ENCODE measurements at regions not wholly inside any gene's neighbourhood (a gene's known extent, or its start where the extent isn't known, plus 50 kb on each side); places are given as distances from the start of the nearest gene placed in this dataset.

GRCh38 chr13:74633734-74634133 is 499.5 kb upstream of the KLF12 start:
- Mint-ChIP-seq H3K4me1 (no peaks in the 10 kb centered on the region), H3K4me3 (no peak overlapping the region), H3K27me3 (ENCODE audit: low read depth in 2 of 2) (peaks cover 7 to 11% of the 10 kb centered on the region in 2 donors), H3K27ac (no peak overlapping the region), H3K9me3 (no peaks in the 10 kb centered on the region), H3K36me3 (no peaks in the 10 kb centered on the region)
- no peak overlapping the region for H3K27ac ChIP-seq (ENCODE audit: low read length)
- TF ChIP-seq CTCF (IDR thresholded peaks at IDR 0.05) = no peak
- ATAC-seq (no peak), DNase-seq (no peak)
- no peaks in the 10 kb centered on the region for H3K36me3 ChIP-seq (ENCODE audit: control insufficient read depth, insufficient read depth, low read length)
- intact Hi-C loops (cut with micrococcal nuclease) = no loop called here
- H3K4me3 ChIP-seq (ENCODE audit: low read length) = no peak overlapping the region
- H3K27me3 ChIP-seq (ENCODE audit: control insufficient read depth, insufficient read depth, low read length) = no peaks in the 10 kb centered on the region
- H3K4me1 ChIP-seq (ENCODE audit: control insufficient read depth, insufficient read depth, low read length) = no peaks in the 10 kb centered on the region
- WGBS (ENCODE audit: insufficient coverage) = 90% methylated on average over 1 of the region's 2 CpGs
- no peaks in the 10 kb centered on the region for H3K9me3 ChIP-seq (ENCODE audit: control insufficient read depth, insufficient read depth, low read length)

GRCh38 chr13:74629985-74630384 is 495.8 kb upstream of the KLF12 start:
- TF ChIP-seq CTCF (IDR thresholded peaks at IDR 0.05) = no peak
- Mint-ChIP-seq H3K27me3 (ENCODE audit: low read depth in 2 of 2) (peaks cover 9 to 21% of the 10 kb centered on the region in 2 donors), H3K4me1 (no peaks in the 10 kb centered on the region), H3K36me3 (no peaks in the 10 kb centered on the region), H3K9me3 (no peaks in the 10 kb centered on the region), H3K27ac (no peak overlapping the region), H3K4me3 (no peak overlapping the region)
- no peaks in the 10 kb centered on the region for H3K4me1 ChIP-seq (ENCODE audit: control insufficient read depth, insufficient read depth, low read length)
- no peaks in the 10 kb centered on the region for H3K36me3 ChIP-seq (ENCODE audit: control insufficient read depth, insufficient read depth, low read length)
- 90% methylated on average over 3 of the region's 3 CpGs for WGBS (ENCODE audit: insufficient coverage)
- DNase-seq (no peak), ATAC-seq (no peak)
- intact Hi-C loops (cut with micrococcal nuclease) = no loop called here
- no peaks in the 10 kb centered on the region for H3K27me3 ChIP-seq (ENCODE audit: control insufficient read depth, insufficient read depth, low read length)
- no peak overlapping the region for H3K27ac ChIP-seq (ENCODE audit: low read length)
- H3K4me3 ChIP-seq (ENCODE audit: low read length) = no peak overlapping the region
- no peaks in the 10 kb centered on the region for H3K9me3 ChIP-seq (ENCODE audit: control insufficient read depth, insufficient read depth, low read length)

GRCh38 chr13:74625541-74625940 is 491.3 kb upstream of the KLF12 start:
- H3K27ac Mint-ChIP-seq = no peak overlapping the region
- intact Hi-C loops (cut with micrococcal nuclease) = no loop called here
- DNase-seq (no peak), ATAC-seq (no peak)
- no peaks in the 10 kb centered on the region for H3K4me1 ChIP-seq (ENCODE audit: control insufficient read depth, insufficient read depth, low read length)
- WGBS (ENCODE audit: insufficient coverage) = no CpG with 5 or more reads among the region's 1 CpG
- no peaks in the 10 kb centered on the region for H3K27me3 ChIP-seq (ENCODE audit: control insufficient read depth, insufficient read depth, low read length)
- H3K27ac ChIP-seq (ENCODE audit: low read length) = no peak overlapping the region
- H3K4me1 Mint-ChIP-seq = no peaks in the 10 kb centered on the region
- no peaks in the 10 kb centered on the region for H3K9me3 ChIP-seq (ENCODE audit: control insufficient read depth, insufficient read depth, low read length)
- H3K4me3 ChIP-seq (ENCODE audit: low read length) = no peak overlapping the region
- H3K27me3 Mint-ChIP-seq (ENCODE audit: low read depth in 2 of 2) = peaks cover 11 to 17% of the 10 kb centered on the region in 2 donors
- H3K4me3 Mint-ChIP-seq = no peak overlapping the region
- H3K36me3 ChIP-seq (ENCODE audit: control insufficient read depth, insufficient read depth, low read length) = no peaks in the 10 kb centered on the region
- H3K36me3 Mint-ChIP-seq = no peaks in the 10 kb centered on the region
- no peaks in the 10 kb centered on the region for H3K9me3 Mint-ChIP-seq
- no peak for TF ChIP-seq CTCF (IDR thresholded peaks at IDR 0.05)

- no peak for TF ChIP-seq CTCF (IDR thresholded peaks at IDR 0.05)
- no peaks in the 10 kb centered on the region for H3K4me1 Mint-ChIP-seq
- Histone ChIP-seq H3K27ac (ENCODE audit: low read length) (no peak overlapping the region), H3K27me3 (ENCODE audit: control insufficient read depth, insufficient read depth, low read length) (no peaks in the 10 kb centered on the region), H3K36me3 (ENCODE audit: control insufficient read depth, insufficient read depth, low read length) (no peaks in the 10 kb centered on the region), H3K4me3 (ENCODE audit: low read length) (no peak overlapping the region), H3K4me1 (ENCODE audit: control insufficient read depth, insufficient read depth, low read length) (no peaks in the 10 kb centered on the region), H3K9me3 (ENCODE audit: control insufficient read depth, insufficient read depth, low read length) (no peaks in the 10 kb centered on the region)
- no peak for ATAC-seq
- no peak overlapping the region for H3K27ac Mint-ChIP-seq
- intact Hi-C loops (cut with micrococcal nuclease) = no loop called here
- DNase-seq = no peak
- H3K4me3 Mint-ChIP-seq = no peak overlapping the region
- no peaks in the 10 kb centered on the region for H3K9me3 Mint-ChIP-seq
- WGBS (ENCODE audit: insufficient coverage) = 60% methylated on average over 1 of the region's 1 CpG
- H3K36me3 Mint-ChIP-seq = no peaks in the 10 kb centered on the region
- peaks cover 4 to 17% of the 10 kb centered on the region in 2 donors for H3K27me3 Mint-ChIP-seq (ENCODE audit: low read depth in 2 of 2)
Observed at GRCh38 chr13:74623761-74624160, 489.6 kb upstream of the KLF12 start.
